ENCODE measurements at regions not wholly inside any gene's neighbourhood (a gene's known extent, or its start where the extent isn't known, plus 50 kb on each side); places are given as distances from the start of the nearest gene placed in this dataset.

DNA sequence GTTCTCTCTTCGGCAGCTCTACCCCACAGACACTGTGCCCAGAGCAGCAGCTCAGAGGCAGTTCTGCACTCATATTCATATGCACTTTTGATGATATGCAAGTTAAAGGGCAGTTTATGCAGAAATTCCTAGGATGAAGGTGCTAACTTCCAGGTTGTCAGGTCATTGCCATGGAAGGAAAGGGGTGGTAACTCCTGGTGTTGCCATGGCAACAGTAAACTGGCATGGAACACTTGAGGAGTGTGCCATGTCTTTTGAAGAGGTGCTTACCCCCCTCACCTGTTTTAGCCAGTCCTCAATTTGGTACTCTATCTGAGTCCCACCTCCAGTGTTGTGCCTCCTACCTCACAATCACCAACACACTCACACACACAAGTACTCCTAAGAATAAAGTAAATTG lies 539.4 kb upstream of the BTBD3 start:
- ATAC-seq (no peak), DNase-seq (ENCODE audit: low spot score) (no peak)
- Mint-ChIP-seq H3K9me3 (peaks cover 32% of the 10 kb centered on the region), H3K4me3 (no peak overlapping the region), H3K27me3 (ENCODE audit: low read depth) (no peaks in the 10 kb centered on the region), H3K27ac (no peak overlapping the region), H3K4me1 (peaks cover 38% of the 10 kb centered on the region), H3K36me3 (peaks cover 24% of the 10 kb centered on the region)
- TF ChIP-seq NR1H2 (CRISPR knock-in tag; IDR thresholded peaks at IDR 0.05) (no peak), EMX1 (CRISPR knock-in tag; IDR thresholded peaks at IDR 0.05) (no peak)
- POLR2A ChIA-PET, result no interaction called here
- CTCF ChIA-PET, result no interaction called here

DNA sequence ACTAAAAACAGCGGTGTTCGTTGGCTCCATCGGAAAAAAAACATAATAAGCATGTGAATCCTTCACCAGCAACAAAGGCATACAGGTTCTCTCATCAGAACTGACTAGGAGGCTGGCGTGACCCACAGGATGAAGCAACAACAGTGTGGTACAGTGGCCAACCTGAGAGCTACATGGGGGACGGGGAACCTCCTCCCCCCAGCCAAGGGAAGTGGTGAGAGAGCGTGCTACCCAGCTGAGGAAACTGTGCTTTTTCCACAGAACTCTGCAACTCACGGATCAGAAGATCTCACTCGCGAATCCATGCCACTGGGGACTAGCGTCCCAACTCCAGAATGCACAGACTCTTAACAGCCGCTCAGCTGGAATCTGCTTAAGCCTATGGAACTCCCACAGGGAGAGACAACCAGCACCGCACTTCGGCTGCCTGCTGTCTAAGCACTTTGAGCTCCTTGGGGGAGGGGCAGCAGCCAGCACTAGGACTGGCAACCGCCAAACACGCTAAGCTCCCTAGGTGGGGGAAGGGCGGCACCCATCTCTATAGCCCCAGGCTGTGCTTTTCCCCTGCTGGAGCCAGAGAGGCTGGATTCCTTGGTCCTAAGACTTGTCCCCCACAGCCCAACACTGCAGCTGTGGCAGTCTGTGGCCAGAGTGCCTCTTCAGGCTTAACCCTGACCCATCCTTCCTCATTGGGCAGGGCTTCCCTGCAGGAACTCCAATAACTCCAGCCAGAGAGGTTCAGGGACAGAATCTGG lies 538.3 kb upstream of the BTBD3 start:
- Mint-ChIP-seq H3K4me1 (peaks cover 35% of the 10 kb centered on the region), H3K36me3 (peaks cover 25% of the 10 kb centered on the region), H3K27me3 (ENCODE audit: low read depth) (no peaks in the 10 kb centered on the region), H3K9me3 (peaks cover 33% of the 10 kb centered on the region), H3K27ac (peak overlapping the region; percentile 60), H3K4me3 (peak overlapping the region; percentile 34)
- ChIA-PET POLR2A (interaction anchor here (0.6 kb wide), 1 partner anchor 236 kb away, joined by 3 read pairs; no protein-coding TSS in a partner anchor), CTCF (no interaction called here)
- DNase-seq (ENCODE audit: low spot score) (peak; percentile 82), ATAC-seq (peak; percentile 93)
- TF ChIP-seq STAT6 (CRISPR knock-in tag; conservative IDR thresholded peaks at IDR 0.05; ENCODE audit: low read depth) (no peak), ETV6 (CRISPR knock-in tag; IDR thresholded peaks at IDR 0.05) (0 out of 2 replicates have a peak, but pooled peaks have one; percentile 37), NFE2L1 (CRISPR knock-in tag; IDR thresholded peaks at IDR 0.05) (0 out of 2 replicates have a peak, but pooled peaks have one; percentile 40), GTF2I (CRISPR knock-in tag; conservative IDR thresholded peaks at IDR 0.05) (no peak), KAT7 (CRISPR knock-in tag; IDR thresholded peaks at IDR 0.05; ENCODE audit: borderline replicate concordance) (peak; percentile 87; the same call in 1 of the 2 replicates), CBFB (CRISPR knock-in tag; IDR thresholded peaks at IDR 0.05; ENCODE audit: low read depth) (peak; percentile 57; the same call in 1 of the 2 replicates), SP1 (CRISPR knock-in tag; conservative IDR thresholded peaks at IDR 0.05) (peak; percentile 55), ZNF423 (CRISPR knock-in tag; IDR thresholded peaks at IDR 0.05) (peak; percentile 98), ESRRA (CRISPR knock-in tag; IDR thresholded peaks at IDR 0.05; ENCODE audit: borderline replicate concordance) (0 out of 2 replicates have a peak, but pooled peaks have one; percentile 45), ZNF532 (CRISPR knock-in tag; IDR thresholded peaks at IDR 0.05; ENCODE audit: borderline replicate concordance) (0 out of 2 replicates have a peak, but pooled peaks have one; percentile 23), CREM (CRISPR knock-in tag; IDR thresholded peaks at IDR 0.05) (no peak), FOXP1 (CRISPR knock-in tag; IDR thresholded peaks at IDR 0.05; ENCODE audit: borderline replicate concordance) (peak; percentile 47; the same call in 1 of the 2 replicates), AFF4 (CRISPR knock-in tag; IDR thresholded peaks at IDR 0.05; ENCODE audit: borderline replicate concordance) (0 out of 2 replicates have a peak, but pooled peaks have one; percentile 36), ZNF281 (CRISPR knock-in tag; IDR thresholded peaks at IDR 0.05) (peak; percentile 99), TEAD1 (CRISPR knock-in tag; IDR thresholded peaks at IDR 0.05) (peak; percentile 91; the same call in 1 of the 2 replicates)
- TF ChIP-seq, protein P1, sequence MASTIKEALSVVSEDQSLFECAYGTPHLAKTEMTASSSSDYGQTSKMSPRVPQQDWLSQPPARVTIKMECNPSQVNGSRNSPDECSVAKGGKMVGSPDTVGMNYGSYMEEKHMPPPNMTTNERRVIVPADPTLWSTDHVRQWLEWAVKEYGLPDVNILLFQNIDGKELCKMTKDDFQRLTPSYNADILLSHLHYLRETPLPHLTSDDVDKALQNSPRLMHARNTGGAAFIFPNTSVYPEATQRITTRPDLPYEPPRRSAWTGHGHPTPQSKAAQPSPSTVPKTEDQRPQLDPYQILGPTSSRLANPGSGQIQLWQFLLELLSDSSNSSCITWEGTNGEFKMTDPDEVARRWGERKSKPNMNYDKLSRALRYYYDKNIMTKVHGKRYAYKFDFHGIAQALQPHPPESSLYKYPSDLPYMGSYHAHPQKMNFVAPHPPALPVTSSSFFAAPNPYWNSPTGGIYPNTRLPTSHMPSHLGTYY (CRISPR knock-in tag; IDR thresholded peaks at IDR 0.05), result 0 out of 2 replicates have a peak, but pooled peaks have one; percentile 1
